Endothelial cell of umbilical vein (primary cell): ENCODE measurements at regions not wholly inside any gene's neighbourhood (a gene's known extent, or its start where the extent isn't known, plus 50 kb on each side); places are given as distances from the start of the nearest gene placed in this dataset.
"Not testable (repeated sequence)": the region's sequence is repeated elsewhere in the genome, so short reads cannot be mapped to it uniquely, and the experiment has no call there.

Experiments used
- BruUV-seq: library from RNA; stranded (reverse); fragments of 400-500 nt; replicated peaks from 2 replicates; lab custom pipeline; 2021; lab: Mats Ljungman, UMichigan
- CTCF ChIA-PET: fragments of 300-600, 350-600 bp; sonication (Branson Sonifier 250); formaldehyde crosslinking; loops from one replicate; lab custom pipeline; 2021; ENCODE audit warnings: antibody characterized with exemption, inconsistent platforms; lab: Charles Lee
- POLR2A ChIA-PET: fragments of 300-600, 350-600 bp; sonication (Branson Sonifier 250); formaldehyde crosslinking; loops from one replicate; lab custom pipeline; 2021; ENCODE audit warnings: antibody characterized with exemption, inconsistent platforms; lab: Charles Lee
- DNase-seq: peaks from one replicate; pipeline ENCODE4 v3.0.0-alpha.2; 2011; ENCODE audit warnings: low read depth, low spot score
- FAIRE-seq: peaks from 2 replicates; lab custom pipeline; 2011; peaks lifted over from hg19 to GRCh38; lab: Jason Lieb, UNC
- H2AFZ ChIP-seq: 2 replicates; pipeline ENCODE4 v1.6.0; 2012; ENCODE audit warnings: low read depth, low read length, control low read depth, inconsistent platforms
- H3K27ac ChIP-seq: 2 replicates; pipeline ENCODE4 v1.5.1; 2011; ENCODE audit warnings: low read depth, mild to moderate bottlenecking, control low read depth, low read length, moderate library complexity; ENCODE audit not compliant: insufficient read depth
- H3K27me3 ChIP-seq, 2 experiments: 2 replicates each; pipeline versions ENCODE4 v1.6.0 to v1.6.1; 2011; ENCODE audit warnings: low read length in 2 of 2, mixed read lengths in 1 of 2; ENCODE audit not compliant: control insufficient read depth in 2 of 2, insufficient read depth in 2 of 2
- H3K36me3 ChIP-seq, 2 experiments: 2 replicates in 1 of 2; 3 replicates in 1 of 2; pipeline ENCODE4 v1.5.1; 2011; ENCODE audit warnings: low read length in 2 of 2, mild to moderate bottlenecking in 1 of 2, moderate library complexity in 1 of 2; ENCODE audit not compliant: control insufficient read depth in 2 of 2, insufficient read depth in 2 of 2; ENCODE audit errors: extremely low read depth in 1 of 2
- H3K4me1 ChIP-seq: 3 replicates; pipeline ENCODE4 v1.5.1; 2011; ENCODE audit warnings: mild to moderate bottlenecking, low read length; ENCODE audit not compliant: control insufficient read depth, insufficient read depth; ENCODE audit errors: extremely low read depth
- H3K4me2 ChIP-seq: 2 replicates; pipeline ENCODE4 v1.6.1; 2011; ENCODE audit warnings: low read length, control low read depth, mixed read lengths; ENCODE audit not compliant: insufficient read depth
- H3K4me3 ChIP-seq, 3 experiments: fragments of 200-600 bp in 1 of 3; sonication (generic), shearing (Covaris generic) in 1 of 3; replicated peaks in 1 of 3; 2 replicates each; pipeline ENCODE4 v1.5.1; 2011 to 2016; ENCODE audit warnings: control low read depth in 3 of 3, low read length in 3 of 3, mild to moderate bottlenecking in 2 of 3, inconsistent platforms in 1 of 3, low read depth in 1 of 3, moderate library complexity in 1 of 3; ENCODE audit not compliant: insufficient read depth in 1 of 3
- H3K79me2 ChIP-seq: 2 replicates; pipeline ENCODE4 v1.6.0; 2012; ENCODE audit warnings: low read length, inconsistent platforms; ENCODE audit not compliant: control insufficient read depth, insufficient read depth
- H3K9ac ChIP-seq: replicated peaks from 2 replicates; pipeline ENCODE3; 2011; ENCODE audit warnings: low read length, control low read depth; ENCODE audit not compliant: insufficient read depth; ENCODE audit errors: extremely low read depth
- H3K9me1 ChIP-seq: replicated peaks from 3 replicates; pipeline ENCODE4 v1.6.0; 2011; ENCODE audit warnings: mild to moderate bottlenecking, low read length; ENCODE audit not compliant: control insufficient read depth, insufficient read depth; ENCODE audit errors: extremely low read depth
- H3K9me3 ChIP-seq: replicated peaks from 2 replicates; pipeline ENCODE4 v1.5.1; 2012; ENCODE audit warnings: low read length, inconsistent platforms; ENCODE audit not compliant: control insufficient read depth, insufficient read depth
- H4K20me1 ChIP-seq: replicated peaks from 2 replicates; pipeline ENCODE3; 2011; ENCODE audit warnings: mild to moderate bottlenecking, low read length; ENCODE audit not compliant: control insufficient read depth, insufficient read depth; ENCODE audit errors: extremely low read depth
- EZH2 ChIP-seq: IDR thresholded peaks from 2 replicates; pipeline ENCODE4 v1.6.1; 2012; ENCODE audit warnings: borderline replicate concordance, low read depth, mild to moderate bottlenecking, moderate library complexity, low read length, inconsistent platforms; ENCODE audit not compliant: severe bottlenecking
- FOS ChIP-seq: IDR thresholded peaks from 2 replicates; pipeline ENCODE4 v1.6.1; 2011; ENCODE audit warnings: mild to moderate bottlenecking, low read length, moderate library complexity, borderline replicate concordance; ENCODE audit not compliant: insufficient read depth
- GATA2 ChIP-seq: IDR thresholded peaks from 2 replicates; pipeline ENCODE4 v1.7.0; 2011; ENCODE audit warnings: low read depth, mild to moderate bottlenecking, moderate library complexity, mixed read lengths, low read length; ENCODE audit not compliant: insufficient read length, insufficient read depth
- JUN ChIP-seq: IDR thresholded peaks from 2 replicates; pipeline ENCODE4 v1.6.1; 2011; ENCODE audit warnings: borderline replicate concordance, low read depth; ENCODE audit not compliant: insufficient read length, insufficient read depth
- MYC ChIP-seq: IDR thresholded peaks from one replicate; pipeline ENCODE4 v1.6.1; 2011; ENCODE audit warnings: mild to moderate bottlenecking, low read depth, low read length
- POLR2A ChIP-seq: IDR thresholded peaks from 2 replicates; pipeline ENCODE4 v1.6.1; 2012; ENCODE audit warnings: low read depth, mild to moderate bottlenecking, control low read depth, low read length
- POLR2AphosphoS5 ChIP-seq: IDR thresholded peaks from 2 replicates; pipeline ENCODE4 v1.6.1; 2012; ENCODE audit warnings: low read depth, mild to moderate bottlenecking, control low read depth, low read length, moderate library complexity; ENCODE audit not compliant: insufficient read depth
- dilution Hi-C: fragments of 300-500 bp; cut with MboI; formaldehyde crosslinking; loops from one replicate; pipeline ENCODE4 v1.15.0; 2019; ENCODE audit warnings: low sequenced_read_pairs; ENCODE audit not compliant: extremely low pct_ligation_motif_present
- intact Hi-C: fragments of 100-400 bp; cut with micrococcal nuclease; formaldehyde crosslinking; loops from one replicate; pipeline ENCODE4 v1.10.0; 2022
- TF ChIP-seq, protein P1 (sequence below): IDR thresholded peaks from 2 replicates; pipeline ENCODE4 v1.6.1; 2011; ENCODE audit not compliant: insufficient read depth, insufficient read length
- TF ChIP-seq, protein P2 (sequence below), 2 donors: IDR thresholded peaks; 1 replicate in 1 of 2; 2 replicates in 1 of 2; pipeline ENCODE4 v1.5.1; 2011; ENCODE audit warnings: low read length in 2 of 2, mild to moderate bottlenecking in 2 of 2, moderate library complexity in 2 of 2, control low read depth in 1 of 2, inconsistent platforms in 1 of 2, low read depth in 1 of 2; ENCODE audit not compliant: insufficient read depth in 1 of 2; ENCODE audit errors: extremely low read depth in 1 of 2

DNA sequence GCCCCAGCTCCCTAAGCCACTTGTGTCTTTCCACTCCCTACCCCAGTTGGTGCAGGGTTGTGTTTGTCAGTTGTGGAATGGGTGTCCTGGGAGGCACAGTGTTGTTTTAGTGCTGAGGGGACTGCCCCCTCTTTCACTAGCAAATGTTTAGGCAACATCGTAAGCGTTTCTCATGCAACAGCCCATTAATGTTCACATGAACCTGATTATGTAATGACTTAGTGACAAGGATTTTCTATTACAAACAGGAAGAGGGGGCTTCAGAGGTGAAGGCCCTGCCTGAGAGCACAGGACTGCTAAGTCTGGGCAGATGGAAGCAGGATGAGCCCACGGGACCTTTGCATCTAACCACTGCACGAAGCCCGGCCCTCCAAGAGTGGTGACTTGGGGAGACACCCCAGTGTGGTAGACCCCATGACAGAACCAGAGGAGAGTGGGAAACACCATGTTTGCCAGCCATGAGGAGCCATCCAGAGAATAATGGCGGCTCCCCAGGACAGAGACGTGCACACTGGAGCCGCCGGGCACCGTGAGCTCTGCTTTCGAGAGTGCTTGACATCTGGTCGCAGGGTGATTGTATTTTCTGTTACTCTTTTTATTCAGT, 339.7 kb downstream of the THBS2 start:
- Histone ChIP-seq H3K9me3 (no peaks in the 10 kb centered on the region), H3K4me1 (no peaks in the 10 kb centered on the region), H3K4me2 (no peak overlapping the region), H3K27me3 (no peaks in the 10 kb centered on the region), H3K9ac (no peak overlapping the region), H3K36me3 (no peaks in the 10 kb centered on the region), H3K79me2 (no peaks in the 10 kb centered on the region), H4K20me1 (no peaks in the 10 kb centered on the region), H3K27ac (no peak overlapping the region), H3K4me3 (no peak overlapping the region), H2AFZ (no peak overlapping the region), H3K9me1 (no peaks in the 10 kb centered on the region)
- ChIA-PET CTCF (no interaction called here), POLR2A (no interaction called here)
- no peak for FAIRE-seq
- dilution Hi-C loops (no loop called here), intact Hi-C loops (no loop called here)
- BruUV-seq = no TSS peak
- TF ChIP-seq POLR2A = no peak
- TF ChIP-seq JUN = no peak
- TF ChIP-seq POLR2AphosphoS5 = no peak
- no peak for TF ChIP-seq MYC
- TF ChIP-seq, protein P1, sequence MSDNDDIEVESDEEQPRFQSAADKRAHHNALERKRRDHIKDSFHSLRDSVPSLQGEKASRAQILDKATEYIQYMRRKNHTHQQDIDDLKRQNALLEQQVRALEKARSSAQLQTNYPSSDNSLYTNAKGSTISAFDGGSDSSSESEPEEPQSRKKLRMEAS = no peak
- no peak for TF ChIP-seq FOS
- TF ChIP-seq GATA2 = no peak
- TF ChIP-seq, protein P2, sequence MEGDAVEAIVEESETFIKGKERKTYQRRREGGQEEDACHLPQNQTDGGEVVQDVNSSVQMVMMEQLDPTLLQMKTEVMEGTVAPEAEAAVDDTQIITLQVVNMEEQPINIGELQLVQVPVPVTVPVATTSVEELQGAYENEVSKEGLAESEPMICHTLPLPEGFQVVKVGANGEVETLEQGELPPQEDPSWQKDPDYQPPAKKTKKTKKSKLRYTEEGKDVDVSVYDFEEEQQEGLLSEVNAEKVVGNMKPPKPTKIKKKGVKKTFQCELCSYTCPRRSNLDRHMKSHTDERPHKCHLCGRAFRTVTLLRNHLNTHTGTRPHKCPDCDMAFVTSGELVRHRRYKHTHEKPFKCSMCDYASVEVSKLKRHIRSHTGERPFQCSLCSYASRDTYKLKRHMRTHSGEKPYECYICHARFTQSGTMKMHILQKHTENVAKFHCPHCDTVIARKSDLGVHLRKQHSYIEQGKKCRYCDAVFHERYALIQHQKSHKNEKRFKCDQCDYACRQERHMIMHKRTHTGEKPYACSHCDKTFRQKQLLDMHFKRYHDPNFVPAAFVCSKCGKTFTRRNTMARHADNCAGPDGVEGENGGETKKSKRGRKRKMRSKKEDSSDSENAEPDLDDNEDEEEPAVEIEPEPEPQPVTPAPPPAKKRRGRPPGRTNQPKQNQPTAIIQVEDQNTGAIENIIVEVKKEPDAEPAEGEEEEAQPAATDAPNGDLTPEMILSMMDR (IDR thresholded peaks at IDR 0.05; ENCODE audit: extremely low read depth in 1 of 2, insufficient read depth in 1 of 2, low read depth in 1 of 2, low read length in 2 of 2) = no peak
- no peak for TF ChIP-seq EZH2
- no peak for DNase-seq

- dilution Hi-C loops, H3K27me3 ChIP-seq, H3K27ac ChIP-seq, intact Hi-C loops, H3K9ac ChIP-seq, H2AFZ ChIP-seq, H3K79me2 ChIP-seq, DNase-seq, H3K36me3 ChIP-seq, H3K9me1 ChIP-seq, H3K4me3 ChIP-seq, H4K20me1 ChIP-seq, H3K4me1 ChIP-seq, H3K9me3 ChIP-seq, FAIRE-seq, POLR2A ChIA-PET, H3K4me2 ChIP-seq, BruUV-seq, CTCF ChIA-PET: not testable (repeated sequence)
Measured at GRCh38 chr6:168913231-168913865, 340.3 kb downstream of the THBS2 start.
